GM23248 (cell line): ENCODE measurements at regions not wholly inside any gene's neighbourhood (a gene's known extent, or its start where the extent isn't known, plus 50 kb on each side); places are given as distances from the start of the nearest gene placed in this dataset.

Source experiments
- EZH2 ChIP-seq: fragments of 200-600 bp; sonication (generic); IDR thresholded peaks from 2 replicates; pipeline ENCODE4 v1.6.1; 2018; ENCODE audit warnings: antibody characterized with exemption, mild to moderate bottlenecking; ENCODE audit not compliant: insufficient read depth, poor library complexity, severe bottlenecking
- EZH2phosphoT487 ChIP-seq: fragments of 200-600 bp; sonication (generic); IDR thresholded peaks from 2 replicates; pipeline ENCODE4 v1.6.1; 2018; ENCODE audit warnings: antibody characterized with exemption, moderate library complexity, mild to moderate bottlenecking, low read depth; ENCODE audit not compliant: insufficient read depth

DNA sequence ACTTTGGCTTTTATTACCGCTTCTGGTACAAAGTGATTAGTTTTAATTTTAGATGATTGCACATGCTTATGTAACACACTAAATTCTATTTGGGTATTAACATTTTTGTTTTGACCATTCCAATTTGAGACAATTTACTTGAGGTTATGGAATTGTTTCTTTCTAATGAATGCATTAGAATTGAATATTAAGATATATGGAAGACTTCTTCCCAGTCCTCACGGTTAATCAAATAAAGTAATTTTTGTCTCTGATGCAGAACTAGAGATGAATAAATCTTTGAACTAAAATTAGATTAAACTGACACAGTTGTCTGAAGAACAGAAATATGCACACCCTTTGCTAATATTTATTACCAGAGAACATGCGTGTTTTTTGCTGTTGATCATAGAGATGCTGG, 127.1 kb upstream of the FBXL17 start:
- TF ChIP-seq EZH2 (no peak), EZH2phosphoT487 (no peak)
